ENCODE measurements at regions not wholly inside any gene's neighbourhood (a gene's known extent, or its start where the extent isn't known, plus 50 kb on each side); places are given as distances from the start of the nearest gene placed in this dataset.

- no peaks in the 10 kb centered on the region for H3K4me1 ChIP-seq
- H3K36me3 ChIP-seq = no peaks in the 10 kb centered on the region
- no peaks in the 10 kb centered on the region for H3K27me3 ChIP-seq
- H3K27ac ChIP-seq = no peak overlapping the region
- intact Hi-C loops (cut with DNase I) = no loop called here
- no peak overlapping the region for H3K4me3 ChIP-seq
- H3K9ac ChIP-seq (ENCODE audit: low read depth in 2 of 2, low read length in 2 of 2) = no peak overlapping the region
- TF ChIP-seq CTCF (IDR thresholded peaks at IDR 0.05) = no peak
- H3K9me3 ChIP-seq = no peaks in the 10 kb centered on the region
- no peak for DNase-seq
These were observed 1167.3 kb downstream of the UQCRFS1 start for GRCh38 chr19:28045621-28046020.

GRCh38 chr19:28044477-28044876, 1168.5 kb downstream of the UQCRFS1 start:
- H3K4me3 ChIP-seq = no peak overlapping the region
- H3K27me3 ChIP-seq = no peaks in the 10 kb centered on the region
- no peak for TF ChIP-seq CTCF (IDR thresholded peaks at IDR 0.05)
- no peaks in the 10 kb centered on the region for H3K4me1 ChIP-seq
- H3K9ac ChIP-seq (ENCODE audit: low read depth in 2 of 2, low read length in 2 of 2) = no peak overlapping the region
- no peak overlapping the region for H3K27ac ChIP-seq
- intact Hi-C loops (cut with DNase I) = no loop called here
- H3K9me3 ChIP-seq = no peaks in the 10 kb centered on the region
- no peaks in the 10 kb centered on the region for H3K36me3 ChIP-seq
- no peak for DNase-seq

- Histone ChIP-seq H3K27ac (no peak overlapping the region), H3K27me3 (no peaks in the 10 kb centered on the region), H3K4me1 (no peaks in the 10 kb centered on the region), H3K9ac (ENCODE audit: low read depth in 2 of 2, low read length in 2 of 2) (no peak overlapping the region), H3K36me3 (no peaks in the 10 kb centered on the region), H3K4me3 (no peak overlapping the region), H3K9me3 (no peaks in the 10 kb centered on the region)
- DNase-seq = no peak
- TF ChIP-seq CTCF (IDR thresholded peaks at IDR 0.05) = no peak
- intact Hi-C loops (cut with DNase I) = no loop called here
These were observed 1170.4 kb downstream of the UQCRFS1 start for GRCh38 chr19:28042516-28042915.

- no peaks in the 10 kb centered on the region for H3K9me3 ChIP-seq
- H3K9ac ChIP-seq (ENCODE audit: low read depth in 2 of 2, low read length in 2 of 2) = no peak overlapping the region
- no peak overlapping the region for H3K4me3 ChIP-seq
- no peak for DNase-seq
- intact Hi-C loops (cut with DNase I) = no loop called here
- no peaks in the 10 kb centered on the region for H3K4me1 ChIP-seq
- TF ChIP-seq CTCF (IDR thresholded peaks at IDR 0.05) = no peak
- no peaks in the 10 kb centered on the region for H3K27me3 ChIP-seq
- H3K27ac ChIP-seq = no peak overlapping the region
- no peaks in the 10 kb centered on the region for H3K36me3 ChIP-seq
These were observed 1173.1 kb downstream of the UQCRFS1 start for GRCh38 chr19:28039677-28040381.

- TF ChIP-seq CTCF (IDR thresholded peaks at IDR 0.05) = no peak
- no peak for DNase-seq
- intact Hi-C loops (cut with DNase I) = no loop called here
- no peaks in the 10 kb centered on the region for H3K9me3 ChIP-seq
- H3K27me3 ChIP-seq = no peaks in the 10 kb centered on the region
- no peak overlapping the region for H3K27ac ChIP-seq
- no peak overlapping the region for H3K4me3 ChIP-seq
- no peak overlapping the region for H3K9ac ChIP-seq (ENCODE audit: low read depth in 2 of 2, low read length in 2 of 2)
- H3K36me3 ChIP-seq = no peaks in the 10 kb centered on the region
- H3K4me1 ChIP-seq = no peaks in the 10 kb centered on the region
These were observed 1175.8 kb downstream of the UQCRFS1 start for GRCh38 chr19:28037186-28037585.
